GM23338 (cell line): ENCODE measurements at regions not wholly inside any gene's neighbourhood (a gene's known extent, or its start where the extent isn't known, plus 50 kb on each side); places are given as distances from the start of the nearest gene placed in this dataset.

Source experiments
- ATAC-seq: fragments of 200-7000 bp; cut with Tn5 transposase; 3 replicates; pipeline ENCODE4 v1.9.1; 2020
- DNase-seq: peaks from one replicate; pipeline ENCODE4 v3.0.0-alpha.2; 2015; ENCODE audit warnings: low spot score
- H2AFZ ChIP-seq: fragments of 200-600 bp; sonication (generic); 2 replicates; pipeline ENCODE4 v1.8.0; 2016; ENCODE audit warnings: antibody characterized with exemption, mild to moderate bottlenecking, moderate library complexity
- H3F3A ChIP-seq: fragments of 200-600 bp; sonication (generic); replicated peaks from 2 replicates; pipeline ENCODE4 v1.8.0; 2017; ENCODE audit warnings: antibody characterized with exemption, mixed run types, low read depth
- H3K27ac ChIP-seq: fragments of 200-600 bp; sonication (generic); 2 replicates; pipeline ENCODE4 v1.6.1; 2016; ENCODE audit warnings: low read depth
- H3K27me3 ChIP-seq: fragments of 200-600 bp; sonication (generic); 2 replicates; pipeline ENCODE4 v1.8.0; 2016; ENCODE audit warnings: mild to moderate bottlenecking, mixed run types, moderate library complexity; ENCODE audit not compliant: insufficient read depth
- H3K36me3 ChIP-seq: fragments of 200-600 bp; sonication (generic); 2 replicates; pipeline ENCODE4 v1.8.0; 2016; ENCODE audit warnings: mild to moderate bottlenecking; ENCODE audit not compliant: insufficient read depth
- H3K4me1 ChIP-seq: fragments of 200-600 bp; sonication (generic); 2 replicates; pipeline ENCODE4 v1.8.0; 2016; ENCODE audit warnings: mild to moderate bottlenecking, moderate library complexity; ENCODE audit not compliant: insufficient read depth
- H3K4me2 ChIP-seq: fragments of 200-600 bp; sonication (generic); 2 replicates; pipeline ENCODE4 v1.7.1; 2017; ENCODE audit warnings: mixed run types
- H3K4me3 ChIP-seq: fragments of 200-600 bp; sonication (generic); 2 replicates; pipeline ENCODE4 v1.6.1; 2016; ENCODE audit warnings: mixed run types
- H3K79me2 ChIP-seq: fragments of 200-600 bp; sonication (generic); replicated peaks from 2 replicates; pipeline ENCODE4 v1.8.0; 2017; ENCODE audit warnings: mild to moderate bottlenecking; ENCODE audit not compliant: insufficient read depth
- H3K9me2 ChIP-seq: fragments of 200-600 bp; sonication (generic); 2 replicates; pipeline ENCODE4 v1.8.0; 2017; ENCODE audit not compliant: insufficient read depth
- H4K20me1 ChIP-seq: fragments of 200-600 bp; sonication (generic); replicated peaks from 2 replicates; pipeline ENCODE4 v1.8.0; 2017; ENCODE audit warnings: mild to moderate bottlenecking; ENCODE audit not compliant: insufficient read depth
- H3K27ac Mint-ChIP-seq: 2 replicates; pipeline ENCODE4 v1.8.0; 2020; ENCODE audit warnings: inconsistent platforms, mild to moderate bottlenecking, moderate library complexity, mixed read lengths
- H3K27me3 Mint-ChIP-seq: 3 replicates; pipeline ENCODE4 v1.8.0; 2022; ENCODE audit warnings: low read depth, mild to moderate bottlenecking, moderate library complexity, mixed read lengths, inconsistent platforms; ENCODE audit not compliant: insufficient read depth, poor library complexity
- H3K36me3 Mint-ChIP-seq: 3 replicates; pipeline ENCODE4 v1.8.0; 2021; ENCODE audit warnings: low read depth, mild to moderate bottlenecking, inconsistent platforms, moderate library complexity, mixed read lengths
- H3K4me1 Mint-ChIP-seq: 3 replicates; pipeline ENCODE4 v1.8.0; 2020; ENCODE audit warnings: mild to moderate bottlenecking, inconsistent platforms, mixed read lengths
- H3K4me3 Mint-ChIP-seq: 3 replicates; pipeline ENCODE4 v1.8.0; 2021; ENCODE audit warnings: moderate library complexity, mild to moderate bottlenecking, inconsistent platforms, mixed read lengths
- H3K9me3 Mint-ChIP-seq: 3 replicates; pipeline ENCODE4 v1.8.0; 2020; ENCODE audit warnings: moderate library complexity, mild to moderate bottlenecking, inconsistent platforms, mixed read lengths
- CREB1 ChIP-seq: fragments of 250-450 bp; sonication (Bioruptor Pico); IDR thresholded peaks from 2 replicates; pipeline ENCODE4 v1.5.0; 2020; ENCODE audit warnings: low read depth, mild to moderate bottlenecking, moderate library complexity
- EZH2 ChIP-seq: fragments of 200-600 bp; sonication (generic); IDR thresholded peaks from one replicate; pipeline ENCODE4 v1.8.0; 2017; ENCODE audit warnings: antibody characterized with exemption, mild to moderate bottlenecking, low read depth; ENCODE audit not compliant: unreplicated experiment
- EZH2phosphoT487 ChIP-seq: fragments of 200-600 bp; sonication (generic); IDR thresholded peaks from one replicate; pipeline ENCODE4 v1.8.1; 2018; ENCODE audit warnings: antibody characterized with exemption; ENCODE audit not compliant: unreplicated experiment
- JUNB ChIP-seq: IDR thresholded peaks from one replicate; pipeline ENCODE4 v1.6.1; 2016; ENCODE audit warnings: antibody characterized with exemption; ENCODE audit not compliant: unreplicated experiment
- NANOG ChIP-seq: IDR thresholded peaks from 2 replicates; pipeline ENCODE4 v1.6.1; 2016; ENCODE audit warnings: antibody characterized with exemption, borderline replicate concordance
- POLR2AphosphoS5 ChIP-seq: IDR thresholded peaks from 2 replicates; pipeline ENCODE4 v1.6.1; 2016; ENCODE audit warnings: antibody characterized with exemption, low read depth
- STAT1 ChIP-seq: IDR thresholded peaks from one replicate; pipeline ENCODE4 v1.6.1; 2016; ENCODE audit warnings: antibody characterized with exemption; ENCODE audit not compliant: unreplicated experiment
- ZNF114 ChIP-seq: fragments of 250-450 bp; sonication (Bioruptor Pico); IDR thresholded peaks from 2 replicates; pipeline ENCODE4 v1.5.0; 2020; ENCODE audit warnings: mild to moderate bottlenecking, moderate library complexity
- ZNF331 ChIP-seq: fragments of 250-450 bp; sonication (Bioruptor Pico); IDR thresholded peaks from 2 replicates; pipeline ENCODE4 v1.5.0; 2020; ENCODE audit warnings: low read depth, mild to moderate bottlenecking, moderate library complexity
- TF ChIP-seq, protein P1 (sequence below): IDR thresholded peaks from 2 replicates; pipeline ENCODE4 v1.6.1; 2016; ENCODE audit warnings: antibody characterized with exemption
- TF ChIP-seq, protein P2 (sequence below): IDR thresholded peaks from one replicate; pipeline ENCODE4 v1.6.1; 2018; ENCODE audit warnings: antibody characterized with exemption; ENCODE audit not compliant: unreplicated experiment
- TF ChIP-seq, protein P3 (sequence below), 2 experiments: fragments of 200-600 bp in 1 of 2; sonication (generic) in 1 of 2; conservative IDR thresholded peaks; 2 replicates each; pipeline versions ENCODE4 v1.5.1 to v1.6.1; 2016 to 2017; ENCODE audit warnings: antibody characterized with exemption in 2 of 2, low read depth in 2 of 2, mild to moderate bottlenecking in 2 of 2, moderate library complexity in 1 of 2
- TF ChIP-seq, protein P4 (sequence below): fragments of 250-450 bp; sonication (Bioruptor Pico); IDR thresholded peaks from 2 replicates; pipeline ENCODE4 v1.5.0; 2020; ENCODE audit warnings: mild to moderate bottlenecking, moderate library complexity

GRCh38 chr3:56931836-56932235, 128.6 kb upstream of the SPATA12 start:
- Histone ChIP-seq H3K4me1 (peaks cover 12% of the 10 kb centered on the region; the same call in 1 of the 2 replicates), H2AFZ (no peak overlapping the region), H3K79me2 (no peaks in the 10 kb centered on the region), H3K4me2 (no peak overlapping the region), H3K27ac (no peak overlapping the region), H3K36me3 (no peaks in the 10 kb centered on the region), H3K27me3 (no peaks in the 10 kb centered on the region), H3K9me2 (no peaks in the 10 kb centered on the region), H4K20me1 (no peaks in the 10 kb centered on the region; the same call in 1 of the 2 replicates), H3K4me3 (no peak overlapping the region), H3F3A (no peaks in the 10 kb centered on the region)
- DNase-seq = no peak
- peaks cover 7% of the 10 kb centered on the region for H3K27me3 Mint-ChIP-seq
- ATAC-seq = no peak
- TF ChIP-seq EZH2phosphoT487 (no peak), EZH2 (no peak), ZNF114 (CRISPR knock-in tag) (no peak), JUNB (no peak), CREB1 (CRISPR knock-in tag) (no peak), POLR2AphosphoS5 (no peak), ZNF331 (CRISPR knock-in tag) (no peak), STAT1 (no peak), NANOG (no peak)
- TF ChIP-seq, protein P1, sequence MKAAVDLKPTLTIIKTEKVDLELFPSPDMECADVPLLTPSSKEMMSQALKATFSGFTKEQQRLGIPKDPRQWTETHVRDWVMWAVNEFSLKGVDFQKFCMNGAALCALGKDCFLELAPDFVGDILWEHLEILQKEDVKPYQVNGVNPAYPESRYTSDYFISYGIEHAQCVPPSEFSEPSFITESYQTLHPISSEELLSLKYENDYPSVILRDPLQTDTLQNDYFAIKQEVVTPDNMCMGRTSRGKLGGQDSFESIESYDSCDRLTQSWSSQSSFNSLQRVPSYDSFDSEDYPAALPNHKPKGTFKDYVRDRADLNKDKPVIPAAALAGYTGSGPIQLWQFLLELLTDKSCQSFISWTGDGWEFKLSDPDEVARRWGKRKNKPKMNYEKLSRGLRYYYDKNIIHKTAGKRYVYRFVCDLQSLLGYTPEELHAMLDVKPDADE = no peak
- TF ChIP-seq, protein P2, sequence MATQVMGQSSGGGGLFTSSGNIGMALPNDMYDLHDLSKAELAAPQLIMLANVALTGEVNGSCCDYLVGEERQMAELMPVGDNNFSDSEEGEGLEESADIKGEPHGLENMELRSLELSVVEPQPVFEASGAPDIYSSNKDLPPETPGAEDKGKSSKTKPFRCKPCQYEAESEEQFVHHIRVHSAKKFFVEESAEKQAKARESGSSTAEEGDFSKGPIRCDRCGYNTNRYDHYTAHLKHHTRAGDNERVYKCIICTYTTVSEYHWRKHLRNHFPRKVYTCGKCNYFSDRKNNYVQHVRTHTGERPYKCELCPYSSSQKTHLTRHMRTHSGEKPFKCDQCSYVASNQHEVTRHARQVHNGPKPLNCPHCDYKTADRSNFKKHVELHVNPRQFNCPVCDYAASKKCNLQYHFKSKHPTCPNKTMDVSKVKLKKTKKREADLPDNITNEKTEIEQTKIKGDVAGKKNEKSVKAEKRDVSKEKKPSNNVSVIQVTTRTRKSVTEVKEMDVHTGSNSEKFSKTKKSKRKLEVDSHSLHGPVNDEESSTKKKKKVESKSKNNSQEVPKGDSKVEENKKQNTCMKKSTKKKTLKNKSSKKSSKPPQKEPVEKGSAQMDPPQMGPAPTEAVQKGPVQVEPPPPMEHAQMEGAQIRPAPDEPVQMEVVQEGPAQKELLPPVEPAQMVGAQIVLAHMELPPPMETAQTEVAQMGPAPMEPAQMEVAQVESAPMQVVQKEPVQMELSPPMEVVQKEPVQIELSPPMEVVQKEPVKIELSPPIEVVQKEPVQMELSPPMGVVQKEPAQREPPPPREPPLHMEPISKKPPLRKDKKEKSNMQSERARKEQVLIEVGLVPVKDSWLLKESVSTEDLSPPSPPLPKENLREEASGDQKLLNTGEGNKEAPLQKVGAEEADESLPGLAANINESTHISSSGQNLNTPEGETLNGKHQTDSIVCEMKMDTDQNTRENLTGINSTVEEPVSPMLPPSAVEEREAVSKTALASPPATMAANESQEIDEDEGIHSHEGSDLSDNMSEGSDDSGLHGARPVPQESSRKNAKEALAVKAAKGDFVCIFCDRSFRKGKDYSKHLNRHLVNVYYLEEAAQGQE = no peak
- TF ChIP-seq, protein P3, sequence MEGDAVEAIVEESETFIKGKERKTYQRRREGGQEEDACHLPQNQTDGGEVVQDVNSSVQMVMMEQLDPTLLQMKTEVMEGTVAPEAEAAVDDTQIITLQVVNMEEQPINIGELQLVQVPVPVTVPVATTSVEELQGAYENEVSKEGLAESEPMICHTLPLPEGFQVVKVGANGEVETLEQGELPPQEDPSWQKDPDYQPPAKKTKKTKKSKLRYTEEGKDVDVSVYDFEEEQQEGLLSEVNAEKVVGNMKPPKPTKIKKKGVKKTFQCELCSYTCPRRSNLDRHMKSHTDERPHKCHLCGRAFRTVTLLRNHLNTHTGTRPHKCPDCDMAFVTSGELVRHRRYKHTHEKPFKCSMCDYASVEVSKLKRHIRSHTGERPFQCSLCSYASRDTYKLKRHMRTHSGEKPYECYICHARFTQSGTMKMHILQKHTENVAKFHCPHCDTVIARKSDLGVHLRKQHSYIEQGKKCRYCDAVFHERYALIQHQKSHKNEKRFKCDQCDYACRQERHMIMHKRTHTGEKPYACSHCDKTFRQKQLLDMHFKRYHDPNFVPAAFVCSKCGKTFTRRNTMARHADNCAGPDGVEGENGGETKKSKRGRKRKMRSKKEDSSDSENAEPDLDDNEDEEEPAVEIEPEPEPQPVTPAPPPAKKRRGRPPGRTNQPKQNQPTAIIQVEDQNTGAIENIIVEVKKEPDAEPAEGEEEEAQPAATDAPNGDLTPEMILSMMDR (conservative IDR thresholded peaks at IDR 0.05; ENCODE audit: low read depth in 2 of 2) = no peak
- TF ChIP-seq, protein P4, sequence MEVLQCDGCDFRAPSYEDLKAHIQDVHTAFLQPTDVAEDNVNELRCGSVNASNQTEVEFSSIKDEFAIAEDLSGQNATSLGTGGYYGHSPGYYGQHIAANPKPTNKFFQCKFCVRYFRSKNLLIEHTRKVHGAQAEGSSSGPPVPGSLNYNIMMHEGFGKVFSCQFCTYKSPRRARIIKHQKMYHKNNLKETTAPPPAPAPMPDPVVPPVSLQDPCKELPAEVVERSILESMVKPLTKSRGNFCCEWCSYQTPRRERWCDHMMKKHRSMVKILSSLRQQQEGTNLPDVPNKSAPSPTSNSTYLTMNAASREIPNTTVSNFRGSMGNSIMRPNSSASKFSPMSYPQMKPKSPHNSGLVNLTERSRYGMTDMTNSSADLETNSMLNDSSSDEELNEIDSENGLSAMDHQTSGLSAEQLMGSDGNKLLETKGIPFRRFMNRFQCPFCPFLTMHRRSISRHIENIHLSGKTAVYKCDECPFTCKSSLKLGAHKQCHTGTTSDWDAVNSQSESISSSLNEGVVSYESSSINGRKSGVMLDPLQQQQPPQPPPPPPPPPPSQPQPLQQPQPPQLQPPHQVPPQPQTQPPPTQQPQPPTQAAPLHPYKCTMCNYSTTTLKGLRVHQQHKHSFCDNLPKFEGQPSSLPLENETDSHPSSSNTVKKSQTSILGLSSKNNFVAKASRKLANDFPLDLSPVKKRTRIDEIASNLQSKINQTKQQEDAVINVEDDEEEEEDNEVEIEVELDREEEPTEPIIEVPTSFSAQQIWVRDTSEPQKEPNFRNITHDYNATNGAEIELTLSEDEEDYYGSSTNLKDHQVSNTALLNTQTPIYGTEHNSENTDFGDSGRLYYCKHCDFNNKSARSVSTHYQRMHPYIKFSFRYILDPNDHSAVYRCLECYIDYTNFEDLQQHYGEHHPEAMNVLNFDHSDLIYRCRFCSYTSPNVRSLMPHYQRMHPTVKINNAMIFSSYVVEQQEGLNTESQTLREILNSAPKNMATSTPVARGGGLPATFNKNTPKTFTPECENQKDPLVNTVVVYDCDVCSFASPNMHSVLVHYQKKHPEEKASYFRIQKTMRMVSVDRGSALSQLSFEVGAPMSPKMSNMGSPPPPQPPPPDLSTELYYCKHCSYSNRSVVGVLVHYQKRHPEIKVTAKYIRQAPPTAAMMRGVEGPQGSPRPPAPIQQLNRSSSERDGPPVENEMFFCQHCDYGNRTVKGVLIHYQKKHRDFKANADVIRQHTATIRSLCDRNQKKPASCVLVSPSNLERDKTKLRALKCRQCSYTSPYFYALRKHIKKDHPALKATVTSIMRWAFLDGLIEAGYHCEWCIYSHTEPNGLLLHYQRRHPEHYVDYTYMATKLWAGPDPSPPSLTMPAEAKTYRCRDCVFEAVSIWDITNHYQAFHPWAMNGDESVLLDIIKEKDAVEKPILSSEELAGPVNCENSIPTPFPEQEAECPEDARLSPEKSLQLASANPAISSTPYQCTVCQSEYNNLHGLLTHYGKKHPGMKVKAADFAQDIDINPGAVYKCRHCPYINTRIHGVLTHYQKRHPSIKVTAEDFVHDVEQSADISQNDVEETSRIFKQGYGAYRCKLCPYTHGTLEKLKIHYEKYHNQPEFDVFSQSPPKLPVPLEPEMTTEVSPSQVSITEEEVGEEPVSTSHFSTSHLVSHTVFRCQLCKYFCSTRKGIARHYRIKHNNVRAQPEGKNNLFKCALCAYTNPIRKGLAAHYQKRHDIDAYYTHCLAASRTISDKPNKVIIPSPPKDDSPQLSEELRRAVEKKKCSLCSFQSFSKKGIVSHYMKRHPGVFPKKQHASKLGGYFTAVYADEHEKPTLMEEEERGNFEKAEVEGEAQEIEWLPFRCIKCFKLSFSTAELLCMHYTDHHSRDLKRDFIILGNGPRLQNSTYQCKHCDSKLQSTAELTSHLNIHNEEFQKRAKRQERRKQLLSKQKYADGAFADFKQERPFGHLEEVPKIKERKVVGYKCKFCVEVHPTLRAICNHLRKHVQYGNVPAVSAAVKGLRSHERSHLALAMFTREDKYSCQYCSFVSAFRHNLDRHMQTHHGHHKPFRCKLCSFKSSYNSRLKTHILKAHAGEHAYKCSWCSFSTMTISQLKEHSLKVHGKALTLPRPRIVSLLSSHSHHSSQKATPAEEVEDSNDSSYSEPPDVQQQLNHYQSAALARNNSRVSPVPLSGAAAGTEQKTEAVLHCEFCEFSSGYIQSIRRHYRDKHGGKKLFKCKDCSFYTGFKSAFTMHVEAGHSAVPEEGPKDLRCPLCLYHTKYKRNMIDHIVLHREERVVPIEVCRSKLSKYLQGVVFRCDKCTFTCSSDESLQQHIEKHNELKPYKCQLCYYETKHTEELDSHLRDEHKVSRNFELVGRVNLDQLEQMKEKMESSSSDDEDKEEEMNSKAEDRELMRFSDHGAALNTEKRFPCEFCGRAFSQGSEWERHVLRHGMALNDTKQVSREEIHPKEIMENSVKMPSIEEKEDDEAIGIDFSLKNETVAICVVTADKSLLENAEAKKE = no peak
- peaks cover 20% of the 10 kb centered on the region for H3K4me1 Mint-ChIP-seq
- peaks cover 10% of the 10 kb centered on the region for H3K9me3 Mint-ChIP-seq
- H3K27ac Mint-ChIP-seq = no peak overlapping the region
- H3K36me3 Mint-ChIP-seq = peaks cover 5% of the 10 kb centered on the region
- no peak overlapping the region for H3K4me3 Mint-ChIP-seq
